KOPT-K1 (cell line): ENCODE measurements at regions not wholly inside any gene's neighbourhood (a gene's known extent, or its start where the extent isn't known, plus 50 kb on each side); places are given as distances from the start of the nearest gene placed in this dataset.
"Not testable (repeated sequence)": the region's sequence is repeated elsewhere in the genome, so short reads cannot be mapped to it uniquely, and the experiment has no call there.

Experiments
- H3K27ac ChIP-seq: fragments of 200-600 bp; sonication (generic); 2 replicates; pipeline ENCODE4 v1.5.1; 2016; ENCODE audit warnings: antibody characterized with exemption, mild to moderate bottlenecking, low read depth, low read length; ENCODE audit not compliant: poor library complexity, severe bottlenecking
- H3K36me3 ChIP-seq: fragments of 200-600 bp; sonication (generic); 2 replicates; pipeline ENCODE4 v1.5.1; 2017; ENCODE audit warnings: antibody characterized with exemption, mild to moderate bottlenecking, low read length, moderate library complexity; ENCODE audit not compliant: insufficient read depth
- H3K9me3 ChIP-seq: fragments of 200-600 bp; sonication (generic); 2 replicates; pipeline ENCODE4 v1.5.1; 2017; ENCODE audit warnings: antibody characterized with exemption, low read length, mild to moderate bottlenecking; ENCODE audit not compliant: insufficient read depth, poor library complexity, severe bottlenecking

DNA sequence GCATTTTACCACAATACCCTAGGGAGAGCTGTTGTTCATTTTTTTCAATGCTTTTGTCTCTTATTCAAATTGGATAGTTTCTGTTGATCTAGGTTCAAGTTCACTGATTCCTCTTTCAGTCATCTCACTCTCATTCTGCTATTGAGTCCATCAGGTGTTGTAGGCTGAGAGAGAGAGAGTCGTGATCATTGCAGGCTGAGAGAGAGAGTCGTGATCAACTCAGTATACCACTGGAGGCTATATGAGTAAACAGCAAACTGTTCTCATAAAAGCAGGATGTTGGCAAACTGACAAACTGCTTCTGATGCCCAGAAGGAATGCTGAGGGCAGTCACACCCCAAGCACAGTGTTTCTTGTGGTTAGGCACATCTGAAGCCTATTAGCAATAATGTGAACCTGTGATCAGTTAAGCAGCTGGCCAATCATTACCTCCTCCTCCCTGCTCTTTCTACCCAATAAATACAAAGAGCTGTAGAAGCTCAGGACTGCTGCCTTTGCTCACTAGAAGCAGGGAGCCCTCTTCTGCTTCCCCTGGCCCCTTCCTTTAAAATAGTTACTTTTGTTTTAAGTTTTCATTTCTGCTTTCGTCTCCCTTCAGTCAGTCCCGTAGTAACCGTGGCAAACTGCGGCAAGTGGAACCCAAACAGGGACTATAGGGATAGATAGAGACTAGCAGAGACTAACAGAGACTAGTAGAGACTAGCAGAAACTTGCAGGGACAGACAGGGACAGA, 476.1 kb upstream of the ACO1 start:
- Histone ChIP-seq H3K9me3 (no peaks in the 10 kb centered on the region), H3K27ac (no peak overlapping the region), H3K36me3 (no peaks in the 10 kb centered on the region)

DNA sequence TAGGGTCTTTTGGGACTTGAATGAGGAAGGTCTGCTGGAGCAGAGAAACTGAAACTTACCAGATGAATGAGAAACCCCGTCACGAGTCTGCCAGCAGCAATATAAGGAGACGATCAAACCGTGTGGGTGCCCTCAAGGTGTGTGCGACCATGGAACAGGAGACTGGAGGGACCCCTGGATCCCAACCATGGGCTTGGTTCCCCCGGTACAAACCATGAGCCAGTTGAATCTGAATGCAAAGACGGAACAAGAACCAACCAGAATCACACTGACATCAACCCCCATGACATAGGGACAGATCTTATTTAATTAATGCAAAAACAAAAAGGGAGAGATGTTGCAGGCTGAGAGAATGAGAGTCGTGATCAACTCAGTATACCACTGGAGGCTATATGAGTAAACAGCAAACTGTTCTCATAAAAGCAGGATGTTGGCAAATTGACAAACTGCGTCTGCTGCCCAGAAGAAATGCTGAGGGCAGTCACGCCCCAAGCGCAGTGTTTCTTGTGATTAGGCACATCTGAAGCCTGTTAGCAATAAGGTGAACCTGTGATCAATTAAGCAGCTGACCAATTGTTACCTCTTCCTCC, 475.5 kb upstream of the ACO1 start:
- no peaks in the 10 kb centered on the region for H3K36me3 ChIP-seq
- H3K27ac ChIP-seq: no peak overlapping the region
- no peaks in the 10 kb centered on the region for H3K9me3 ChIP-seq

DNA sequence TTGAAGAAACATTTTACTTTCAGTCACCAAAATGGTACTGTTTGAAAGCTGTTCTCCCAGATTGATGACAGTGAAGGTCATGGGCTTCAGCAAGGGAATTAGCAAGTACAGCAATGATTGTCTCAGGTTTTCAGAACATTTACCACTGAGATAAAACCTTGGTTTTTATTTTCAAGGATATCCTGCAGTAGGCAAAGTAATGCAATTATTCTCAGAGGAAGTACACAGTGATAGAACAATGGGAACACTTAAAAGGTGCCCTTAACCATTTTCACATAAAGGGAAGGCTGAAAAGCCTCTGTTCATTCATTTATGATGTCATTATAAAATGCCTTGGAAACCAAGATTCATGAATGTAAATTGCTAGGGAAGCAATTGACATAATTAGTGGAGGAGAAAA, 471.8 kb upstream of the ACO1 start:
- Histone ChIP-seq H3K9me3 (no peaks in the 10 kb centered on the region), H3K27ac (no peak overlapping the region), H3K36me3 (no peaks in the 10 kb centered on the region)

DNA sequence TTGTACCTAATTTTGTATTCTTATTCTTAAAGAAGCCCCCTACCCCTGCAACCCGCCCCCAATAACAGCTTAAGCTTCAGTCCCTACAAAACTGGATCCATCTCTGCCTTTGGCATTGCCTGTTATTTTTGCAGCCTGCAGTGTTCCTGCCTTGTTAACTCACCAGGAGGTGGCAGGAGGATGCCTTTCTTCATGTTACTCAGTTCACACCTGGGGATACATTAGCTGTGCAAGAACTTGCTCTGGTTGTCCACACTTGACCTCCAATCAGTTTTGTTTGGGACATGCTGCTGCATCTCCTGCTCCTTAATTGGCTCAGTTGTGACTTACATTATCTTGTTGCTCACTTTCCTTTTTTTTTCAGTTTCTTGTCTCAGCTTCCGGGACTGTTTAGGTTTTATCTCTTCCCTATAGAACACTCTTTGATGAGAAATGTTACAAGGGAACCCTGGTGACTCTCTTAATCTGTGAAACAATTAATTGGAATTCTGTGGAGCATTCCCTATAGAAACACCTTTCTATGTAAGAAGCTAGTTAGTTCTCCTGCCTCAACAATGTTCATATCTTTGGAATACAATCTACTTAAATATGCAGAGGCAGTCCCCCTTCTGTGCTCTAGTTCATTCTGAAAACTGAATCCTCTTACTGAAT, 467.7 kb upstream of the ACO1 start:
- no peak overlapping the region for H3K27ac ChIP-seq
- H3K36me3 ChIP-seq: no peaks in the 10 kb centered on the region
- H3K9me3 ChIP-seq: no peaks in the 10 kb centered on the region

DNA sequence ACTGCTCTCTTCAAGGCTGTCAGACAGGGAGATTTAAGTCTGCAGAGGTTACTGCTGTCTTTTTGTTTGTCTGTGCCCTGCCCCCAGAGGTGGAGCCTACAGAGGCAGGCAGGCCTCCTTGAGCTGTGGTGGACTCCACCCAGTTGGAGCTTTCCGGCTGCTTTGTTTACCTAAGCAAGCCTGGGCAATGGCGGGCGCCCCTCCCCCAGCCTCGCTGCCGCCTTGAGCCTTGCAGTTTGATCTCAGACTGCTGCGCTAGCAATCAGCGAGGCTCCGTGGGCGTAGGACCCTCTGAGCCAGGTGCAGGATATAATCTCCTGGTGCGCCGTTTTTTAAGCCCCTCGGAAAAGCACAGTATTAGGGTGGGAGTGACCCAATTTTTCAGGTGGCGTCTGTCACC, 446.7 kb upstream of the ACO1 start:
- not testable (repeated sequence) for H3K27ac ChIP-seq

DNA sequence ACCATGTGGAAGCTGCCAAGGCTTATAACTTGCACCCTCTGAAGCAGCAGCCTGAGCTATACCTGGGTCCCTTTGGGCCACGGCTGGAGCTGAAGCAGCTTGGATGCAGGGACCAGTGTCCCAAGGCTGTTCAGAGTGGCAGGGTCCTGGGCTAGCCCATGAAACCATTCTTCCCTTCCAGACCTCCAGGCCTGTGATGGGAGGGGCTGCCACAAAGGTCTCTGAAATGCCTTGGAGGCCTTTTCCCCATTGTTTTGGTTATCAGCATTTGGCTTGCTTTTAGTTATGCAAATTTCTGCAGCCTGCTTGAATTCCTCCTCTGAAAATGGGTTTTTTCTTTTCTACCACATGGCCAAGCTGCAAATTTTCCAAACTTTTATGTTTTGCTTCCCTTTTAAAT, 433.7 kb upstream of the ACO1 start:
- Histone ChIP-seq H3K9me3 (no peaks in the 10 kb centered on the region), H3K27ac (no peak overlapping the region), H3K36me3 (no peaks in the 10 kb centered on the region)

More for the DNA sequence above, 446.7 kb upstream of the ACO1 start:
- H3K9me3 ChIP-seq, H3K36me3 ChIP-seq: not testable (repeated sequence)

DNA sequence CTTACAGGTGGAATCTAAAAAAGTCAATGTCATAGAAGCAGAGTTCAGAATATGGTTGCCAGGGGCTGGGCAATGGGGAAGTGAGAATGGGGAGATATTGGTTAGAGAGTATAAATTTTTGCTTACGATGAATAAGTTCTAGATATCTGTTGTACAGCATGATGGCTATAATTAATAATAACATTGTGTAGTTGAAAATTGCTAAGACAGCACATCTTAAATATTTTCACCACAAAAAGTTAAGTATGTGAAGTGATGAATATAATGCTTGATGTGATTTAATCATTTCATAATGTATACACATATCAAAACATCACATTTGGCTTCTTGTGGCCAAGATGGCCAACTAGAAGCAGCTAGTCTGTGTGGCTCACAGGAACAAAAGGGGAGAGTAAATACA, 425.9 kb upstream of the ACO1 start:
- no peak overlapping the region for H3K27ac ChIP-seq
- H3K36me3 ChIP-seq: no peaks in the 10 kb centered on the region
- H3K9me3 ChIP-seq: no peaks in the 10 kb centered on the region

DNA sequence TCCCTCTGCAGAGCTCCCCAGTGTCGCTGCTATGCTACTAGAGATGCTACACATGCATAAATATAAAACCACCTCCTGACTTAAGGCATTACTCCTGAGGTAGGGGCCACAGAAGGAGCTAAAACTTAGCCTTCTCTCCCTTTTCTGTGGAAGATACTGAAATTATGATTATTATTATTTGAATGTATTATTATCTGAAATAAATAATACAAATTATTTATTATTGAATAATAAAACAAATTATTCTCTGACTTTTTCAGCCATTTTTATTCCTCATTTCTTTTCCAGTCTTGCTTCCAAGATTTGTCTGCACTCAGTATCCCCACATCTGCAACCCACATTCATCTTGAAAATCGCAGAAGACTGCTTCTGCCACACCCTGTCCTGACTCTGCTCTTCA, 414.9 kb upstream of the ACO1 start:
- Histone ChIP-seq H3K27ac (no peak overlapping the region), H3K36me3 (no peaks in the 10 kb centered on the region), H3K9me3 (no peaks in the 10 kb centered on the region)

DNA sequence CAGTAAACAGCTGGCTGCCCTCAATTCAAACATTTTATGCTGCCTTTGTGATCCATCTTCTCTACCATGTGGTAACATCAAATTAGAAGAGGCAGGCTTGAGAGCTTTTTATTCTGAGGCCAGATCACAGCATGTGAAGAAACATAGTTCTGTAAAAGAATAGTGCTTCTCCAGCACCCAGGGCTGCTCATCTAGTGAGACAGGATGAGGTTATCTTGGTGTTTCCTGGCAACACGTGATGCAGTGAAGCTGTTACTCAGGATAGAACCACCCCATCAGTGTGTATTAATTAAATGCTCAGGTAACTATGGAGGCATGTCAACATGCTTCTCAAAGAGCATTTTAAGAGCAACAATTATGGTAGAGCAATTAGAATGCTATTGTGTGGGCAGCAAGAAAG, 400.5 kb upstream of the ACO1 start:
- Histone ChIP-seq H3K9me3 (peaks cover 4% of the 10 kb centered on the region), H3K27ac (no peak overlapping the region), H3K36me3 (no peaks in the 10 kb centered on the region)

DNA sequence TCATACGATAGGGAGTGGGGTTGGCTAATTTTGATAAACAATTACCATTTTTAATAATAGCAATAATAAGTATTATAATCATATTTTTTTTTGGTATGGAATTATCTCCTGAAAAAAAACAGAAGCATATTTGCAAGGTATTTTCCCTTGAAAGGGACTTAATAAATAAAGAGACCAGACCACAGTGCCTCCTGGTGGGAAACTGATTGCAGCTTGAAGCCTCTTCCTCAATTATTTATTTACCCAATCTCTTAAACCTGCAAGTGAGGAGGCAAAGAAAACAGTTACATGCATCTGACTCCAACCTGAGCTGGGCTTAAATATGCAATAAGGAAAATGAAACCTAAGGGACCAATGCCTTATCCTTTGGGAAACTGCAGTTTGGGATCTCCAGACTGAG, 388.1 kb upstream of the ACO1 start:
- Histone ChIP-seq H3K27ac (no peak overlapping the region), H3K9me3 (no peaks in the 10 kb centered on the region), H3K36me3 (no peaks in the 10 kb centered on the region)

DNA sequence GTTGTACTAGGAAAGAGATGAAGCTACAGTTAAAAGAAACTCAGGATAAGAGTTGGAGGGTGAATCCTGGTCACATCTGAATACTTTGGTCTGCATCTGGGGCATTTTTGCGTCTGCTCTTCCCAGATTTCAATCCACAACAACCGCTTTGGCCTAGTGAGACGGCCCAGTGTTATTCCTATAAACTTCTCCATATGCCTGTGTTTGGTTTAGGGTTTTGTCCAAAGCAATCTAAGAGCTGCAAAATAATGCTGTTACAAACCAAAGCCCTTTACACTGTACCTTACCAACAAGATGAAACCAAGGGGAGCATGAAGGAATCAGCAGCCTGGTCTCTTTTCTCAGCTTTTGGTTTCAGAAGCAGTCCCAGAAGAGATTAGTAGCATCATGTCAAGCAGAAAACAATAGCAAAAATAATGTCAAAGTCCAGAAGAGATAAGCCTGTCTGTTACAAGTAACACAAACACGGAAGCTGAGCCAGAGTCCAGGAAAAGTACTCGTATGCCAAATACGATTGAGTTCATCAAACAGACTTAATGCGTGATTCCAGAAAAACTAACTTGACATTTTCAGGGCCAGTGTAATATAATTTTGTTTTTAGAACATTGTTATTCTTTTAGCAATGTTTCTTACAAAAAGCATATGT, 379.9 kb upstream of the ACO1 start:
- H3K9me3 ChIP-seq: no peaks in the 10 kb centered on the region
- H3K27ac ChIP-seq: no peak overlapping the region
- H3K36me3 ChIP-seq: no peaks in the 10 kb centered on the region

DNA sequence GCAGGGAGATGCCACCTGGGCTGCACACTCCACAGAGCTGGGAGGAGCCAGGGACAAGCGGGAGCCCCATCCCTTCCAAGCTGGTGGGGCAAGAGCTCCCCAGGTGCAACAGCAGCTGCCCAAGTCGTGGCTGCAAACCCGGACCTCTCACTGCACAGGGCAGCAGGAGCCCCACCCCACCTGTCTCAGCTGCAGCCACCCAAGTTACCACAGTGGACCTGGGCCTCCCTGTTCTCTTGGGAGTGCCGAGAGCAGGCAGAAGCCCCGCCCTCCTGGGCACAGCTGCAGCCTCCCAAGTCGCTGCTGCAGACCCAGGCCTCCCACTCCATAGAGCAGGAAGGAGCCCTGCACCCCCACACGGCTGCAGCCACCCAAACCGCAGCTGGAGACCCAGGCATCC, 374.1 kb upstream of the ACO1 start:
- H3K27ac ChIP-seq: no peak overlapping the region

DNA sequence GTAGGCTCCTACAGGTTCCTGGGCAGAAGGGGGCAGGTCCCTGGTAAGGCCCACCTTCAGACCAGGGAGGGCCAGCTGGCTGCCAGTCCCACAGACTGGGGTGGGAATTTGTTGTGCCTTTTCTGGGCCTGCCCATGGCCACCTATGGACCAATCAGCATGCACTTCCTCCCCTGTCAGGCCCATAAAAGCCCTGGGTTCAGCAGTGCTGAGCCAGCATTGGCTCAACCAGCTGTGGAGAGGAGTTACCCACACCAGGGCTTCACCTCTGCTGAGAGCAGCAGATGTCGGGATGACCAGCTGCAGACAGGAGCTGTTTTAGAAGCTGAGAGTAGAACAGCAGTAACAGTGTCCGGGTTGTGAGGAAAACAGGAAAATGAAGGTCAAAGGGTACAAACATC, 373.4 kb upstream of the ACO1 start:
- H3K36me3 ChIP-seq: no peaks in the 10 kb centered on the region
- no peaks in the 10 kb centered on the region for H3K9me3 ChIP-seq
- no peak overlapping the region for H3K27ac ChIP-seq

More for the DNA sequence above, 374.1 kb upstream of the ACO1 start:
- Histone ChIP-seq H3K9me3 (no peaks in the 10 kb centered on the region), H3K36me3 (no peaks in the 10 kb centered on the region)

DNA sequence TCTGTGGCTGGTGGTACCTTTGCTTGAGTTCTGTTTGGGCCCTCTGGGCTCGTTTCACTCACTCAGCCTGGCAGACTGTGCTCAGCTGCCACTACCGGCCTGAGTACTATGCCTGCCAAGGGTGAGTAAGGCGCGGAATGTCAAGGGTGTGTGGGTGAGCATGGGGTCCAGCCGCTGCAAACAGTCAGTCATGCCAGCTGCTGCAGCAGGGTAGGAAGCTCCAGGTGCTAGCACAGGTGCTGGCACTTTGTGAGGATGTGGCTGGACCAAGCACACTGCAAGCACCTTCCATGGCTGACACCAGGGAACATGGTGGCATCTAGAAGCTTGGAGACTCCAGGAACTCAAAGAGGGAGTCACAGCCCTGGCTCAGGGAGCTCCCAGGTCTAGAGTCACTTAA, 368.6 kb upstream of the ACO1 start:
- Histone ChIP-seq H3K36me3 (no peaks in the 10 kb centered on the region), H3K27ac (no peak overlapping the region)

DNA sequence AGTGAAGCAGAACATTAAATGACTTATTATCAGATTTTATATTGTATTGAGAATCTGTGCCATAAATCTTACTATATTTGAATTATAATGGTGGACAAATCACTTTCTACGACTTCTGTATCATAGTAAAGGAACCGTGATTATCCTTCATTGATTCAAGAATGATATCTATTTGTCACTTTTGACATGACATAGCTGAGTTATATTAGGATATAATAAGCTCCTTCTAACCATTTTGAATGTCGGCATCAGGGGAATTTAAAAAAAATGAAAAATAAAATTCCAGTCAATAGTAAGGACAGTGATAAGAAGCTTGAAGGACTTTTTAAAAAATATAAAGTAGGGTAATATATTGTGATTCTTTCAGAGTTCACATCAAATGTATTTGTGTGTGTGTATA, 338.9 kb upstream of the ACO1 start:
- Histone ChIP-seq H3K36me3 (no peaks in the 10 kb centered on the region), H3K9me3 (no peaks in the 10 kb centered on the region), H3K27ac (no peak overlapping the region)

More for the DNA sequence above, 368.6 kb upstream of the ACO1 start:
- no peaks in the 10 kb centered on the region for H3K9me3 ChIP-seq
